Stimulated activated CD8-positive, alpha-beta memory T cell treated with anti-CD3 and anti-CD28 coated beads, Interleukin-7, amount 100 ng/mL, for 24 hours (primary cell): ENCODE measurements at regions not wholly inside any gene's neighbourhood (a gene's known extent, or its start where the extent isn't known, plus 50 kb on each side); places are given as distances from the start of the nearest gene placed in this dataset.
"Not testable (repeated sequence)": the region's sequence is repeated elsewhere in the genome, so short reads cannot be mapped to it uniquely, and the experiment has no call there.

ENCODE experiments used
- DNase-seq: peaks from one replicate; pipeline ENCODE4 v3.0.0-alpha.2; 2020; ENCODE audit warnings: low read depth

GRCh38 chr22:49460091-49460490 is 367.6 kb downstream of the BRD1 start:
- DNase-seq, result no peak

GRCh38 chr22:49458708-49459099 is 369.0 kb downstream of the BRD1 start:
- DNase-seq, result no peak

GRCh38 chr22:49457946-49458707 is 369.5 kb downstream of the BRD1 start:
- no peak for DNase-seq

- no peak for DNase-seq
These were observed 370.5 kb downstream of the BRD1 start for GRCh38 chr22:49457146-49457545.

- no peak for DNase-seq
These were observed 372.1 kb downstream of the BRD1 start for GRCh38 chr22:49455595-49455994.

GRCh38 chr22:49454726-49455125 is 372.9 kb downstream of the BRD1 start:
- no peak for DNase-seq

GRCh38 chr22:49453771-49454170 is 373.9 kb downstream of the BRD1 start:
- DNase-seq, result no peak

- not testable (repeated sequence) for DNase-seq
These were observed 374.7 kb downstream of the BRD1 start for GRCh38 chr22:49453019-49453418.

- no peak for DNase-seq
These were observed 375.2 kb downstream of the BRD1 start for GRCh38 chr22:49452362-49452946.

GRCh38 chr22:49451070-49451840 is 376.4 kb downstream of the BRD1 start:
- no peak for DNase-seq

GRCh38 chr22:49450498-49450897 is 377.2 kb downstream of the BRD1 start:
- DNase-seq, result no peak

GRCh38 chr22:49449811-49450446 is 377.7 kb downstream of the BRD1 start:
- no peak for DNase-seq

- no peak for DNase-seq
These were observed 378.3 kb downstream of the BRD1 start for GRCh38 chr22:49449377-49449776.

- no peak for DNase-seq
These were observed 379.1 kb downstream of the BRD1 start for GRCh38 chr22:49448526-49448925.

GRCh38 chr22:49447837-49448236 is 379.8 kb downstream of the BRD1 start:
- no peak for DNase-seq

GRCh38 chr22:49446759-49447710 is 380.6 kb downstream of the BRD1 start:
- DNase-seq, result no peak

GRCh38 chr22:49446145-49446758 is 381.4 kb downstream of the BRD1 start:
- DNase-seq, result no peak

GRCh38 chr22:49444781-49445180 is 382.9 kb downstream of the BRD1 start:
- no peak for DNase-seq

GRCh38 chr22:49440931-49441330 is 386.7 kb downstream of the BRD1 start:
- DNase-seq, result no peak

- no peak for DNase-seq
These were observed 388.3 kb downstream of the BRD1 start for GRCh38 chr22:49439373-49439772.

GRCh38 chr22:49437956-49438355 is 389.7 kb downstream of the BRD1 start:
- DNase-seq, result no peak
